Subcutaneous abdominal adipose tissue (tissue), 5 donors: ENCODE measurements at regions not wholly inside any gene's neighbourhood (a gene's known extent, or its start where the extent isn't known, plus 50 kb on each side); places are given as distances from the start of the nearest gene placed in this dataset.
"Not testable (repeated sequence)": the region's sequence is repeated elsewhere in the genome, so short reads cannot be mapped to it uniquely, and the experiment has no call there.

Source experiments
- H3K27ac ChIP-seq: one replicate; pipeline ENCODE4 v1.7.0; 2013; ENCODE audit warnings: low read depth, mild to moderate bottlenecking, inconsistent platforms, low read length, moderate library complexity
- H3K27me3 ChIP-seq, 5 donors: one replicate each; pipeline ENCODE4 v1.7.0; 2013; ENCODE audit warnings: low read length in 5 of 5, inconsistent platforms in 1 of 5; ENCODE audit not compliant: control insufficient read depth in 5 of 5, insufficient read depth in 4 of 5
- H3K36me3 ChIP-seq, 5 donors: one replicate each; pipeline ENCODE4 v1.7.0; 2013; ENCODE audit warnings: low read length in 5 of 5; ENCODE audit not compliant: control insufficient read depth in 5 of 5, insufficient read depth in 5 of 5
- H3K4me1 ChIP-seq, 5 donors: one replicate each; pipeline ENCODE4 v1.7.0; 2013; ENCODE audit warnings: low read length in 5 of 5, mild to moderate bottlenecking in 3 of 5, moderate library complexity in 1 of 5; ENCODE audit not compliant: control insufficient read depth in 5 of 5, insufficient read depth in 5 of 5
- H3K4me3 ChIP-seq, 5 donors: one replicate each; pipeline ENCODE4 v1.7.0; 2013; ENCODE audit warnings: low read length in 5 of 5, low read depth in 1 of 5
- H3K9ac ChIP-seq, 5 donors: one replicate each; pipeline ENCODE4 v1.7.0; 2013; ENCODE audit warnings: low read length in 5 of 5, mild to moderate bottlenecking in 4 of 5, moderate library complexity in 3 of 5
- H3K9me3 ChIP-seq, 5 donors: one replicate each; pipeline ENCODE4 v1.7.0; 2013; ENCODE audit warnings: low read length in 5 of 5; ENCODE audit not compliant: control insufficient read depth in 5 of 5
- donor health status: healthy.
- donor health status: healthy.
- donor health status: healthy.
- donor health status: healthy.
- donor health status: healthy.

DNA sequence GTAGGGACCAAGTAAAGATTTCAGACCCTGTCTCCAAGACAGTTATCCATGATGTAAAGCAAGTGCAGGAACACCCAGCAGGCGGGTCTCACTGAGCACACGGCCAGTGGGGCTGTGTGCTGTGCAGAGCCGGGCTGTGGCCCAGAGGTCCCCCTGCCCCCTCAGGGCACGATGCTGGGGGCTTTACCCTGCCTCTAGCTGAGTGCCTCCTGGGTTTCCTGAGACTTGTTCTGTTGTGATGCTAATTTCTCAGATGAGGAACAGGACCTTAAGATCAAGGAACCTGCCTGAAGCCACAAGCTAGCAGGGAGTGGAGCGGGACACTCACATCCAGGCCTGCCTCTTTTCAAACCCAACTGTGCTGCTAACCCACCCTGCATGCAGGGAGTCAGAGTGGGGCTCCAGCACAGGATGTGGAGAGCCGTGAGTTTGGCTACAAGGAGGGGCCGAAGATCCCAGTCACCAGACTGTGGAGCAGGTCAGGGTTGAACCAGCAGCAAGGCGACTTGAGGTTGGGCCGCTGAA, 76.1 kb upstream of the LYZL2 start:
- Histone ChIP-seq H3K4me3 (no peak overlapping the region), H3K27ac (no peak overlapping the region), H3K4me1 (peaks cover 0 to 4% (median 0%) of the 10 kb centered on the region in 5 donors), H3K27me3 (peaks cover 0 to 7% (median under 1%) of the 10 kb centered on the region in 5 donors), H3K9me3 (no peaks in the 10 kb centered on the region), H3K9ac (no peak overlapping the region), H3K36me3 (no peaks in the 10 kb centered on the region)

DNA sequence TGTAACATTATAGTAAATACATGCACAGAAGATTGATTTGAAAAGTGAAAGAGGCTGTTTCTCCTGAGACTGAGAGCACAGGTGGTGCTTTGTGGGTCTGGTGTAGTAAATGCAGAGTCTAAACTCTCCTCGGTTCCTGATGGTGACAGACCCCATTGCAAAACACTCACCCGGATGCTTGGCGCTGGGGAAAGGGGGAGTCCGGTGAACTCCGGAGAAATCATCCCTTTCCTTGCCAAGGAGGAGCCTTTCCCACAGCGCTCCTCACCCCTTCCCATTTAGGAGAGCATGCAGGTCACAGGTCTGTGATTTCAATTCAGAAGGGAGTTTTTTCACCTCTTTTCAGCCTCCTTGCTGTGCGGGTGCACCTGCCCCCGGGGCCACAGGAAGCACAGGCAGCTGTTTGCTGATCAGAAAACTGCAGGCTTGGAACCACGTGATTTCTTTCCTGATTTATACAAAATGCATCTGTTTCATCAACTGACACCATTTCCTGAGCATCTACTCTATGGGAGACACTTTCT, 75.6 kb upstream of the LYZL2 start:
- Histone ChIP-seq H3K4me3 (no peak overlapping the region), H3K36me3 (no peaks in the 10 kb centered on the region), H3K27ac (no peak overlapping the region), H3K4me1 (peaks cover 0 to 4% (median 0%) of the 10 kb centered on the region in 5 donors), H3K27me3 (peaks cover 0 to 7% (median 0%) of the 10 kb centered on the region in 5 donors), H3K9me3 (no peaks in the 10 kb centered on the region), H3K9ac (no peak overlapping the region)

DNA sequence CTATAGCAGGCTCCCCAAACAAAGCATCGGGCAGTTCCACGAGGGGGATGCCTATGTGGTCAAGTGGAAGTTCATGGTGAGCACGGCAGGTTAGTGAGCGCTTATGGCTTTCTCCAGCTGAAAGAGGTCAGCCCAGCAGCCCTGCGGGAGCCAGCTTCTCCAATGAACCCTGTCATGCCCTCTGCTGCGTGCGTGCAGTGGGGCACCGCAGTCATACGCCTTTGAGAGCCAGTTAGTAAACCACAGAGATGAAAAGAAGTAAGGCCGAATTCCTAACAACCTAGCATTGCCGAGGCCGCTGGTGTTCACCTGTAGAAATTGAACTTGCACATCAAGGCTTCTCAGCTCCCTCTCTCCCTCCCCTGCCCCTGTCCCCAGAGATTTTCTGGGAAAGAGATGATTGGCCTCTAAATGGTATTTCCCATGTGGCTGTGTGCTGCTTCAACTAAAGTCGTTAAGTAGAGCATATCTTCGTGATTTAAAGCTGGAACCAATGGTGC, 75.1 kb upstream of the LYZL2 start:
- H3K27ac ChIP-seq, H3K4me3 ChIP-seq, H3K36me3 ChIP-seq, H3K9me3 ChIP-seq, H3K27me3 ChIP-seq, H3K4me1 ChIP-seq, H3K9ac ChIP-seq: not testable (repeated sequence)

DNA sequence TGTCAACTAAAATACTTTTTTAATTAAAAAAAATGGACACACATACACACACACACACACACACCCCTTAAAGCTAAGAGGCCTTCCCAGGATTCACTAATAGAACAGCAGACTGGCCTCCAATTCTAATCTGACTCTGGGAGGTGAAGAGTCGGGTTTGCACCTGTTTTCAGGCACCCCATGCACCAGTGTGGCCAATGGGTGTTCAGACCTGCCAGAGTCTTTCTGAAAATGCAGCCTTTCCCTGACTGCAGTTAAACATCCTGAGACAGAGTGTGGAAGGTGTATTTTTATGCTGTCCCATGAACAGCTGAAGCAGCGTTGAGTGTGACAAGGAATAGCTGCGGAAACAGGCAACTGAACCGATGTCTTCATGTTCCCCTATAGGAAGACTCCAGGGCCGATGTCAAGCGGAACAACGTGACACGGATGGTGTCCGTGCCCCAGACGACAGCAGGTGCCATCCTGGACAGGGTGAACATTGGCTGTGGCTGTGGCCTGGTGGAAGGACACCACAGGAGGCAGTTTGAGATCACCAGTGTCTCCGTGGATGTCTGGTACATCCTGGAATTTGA, 74.6 kb upstream of the LYZL2 start:
- Histone ChIP-seq H3K4me3 (no peak overlapping the region), H3K4me1 (peaks cover 0 to 4% (median 0%) of the 10 kb centered on the region in 5 donors), H3K9me3 (no peaks in the 10 kb centered on the region), H3K27ac (no peak overlapping the region), H3K9ac (no peak overlapping the region), H3K36me3 (no peaks in the 10 kb centered on the region), H3K27me3 (peaks cover 0 to 7% (median 0%) of the 10 kb centered on the region in 5 donors)

DNA sequence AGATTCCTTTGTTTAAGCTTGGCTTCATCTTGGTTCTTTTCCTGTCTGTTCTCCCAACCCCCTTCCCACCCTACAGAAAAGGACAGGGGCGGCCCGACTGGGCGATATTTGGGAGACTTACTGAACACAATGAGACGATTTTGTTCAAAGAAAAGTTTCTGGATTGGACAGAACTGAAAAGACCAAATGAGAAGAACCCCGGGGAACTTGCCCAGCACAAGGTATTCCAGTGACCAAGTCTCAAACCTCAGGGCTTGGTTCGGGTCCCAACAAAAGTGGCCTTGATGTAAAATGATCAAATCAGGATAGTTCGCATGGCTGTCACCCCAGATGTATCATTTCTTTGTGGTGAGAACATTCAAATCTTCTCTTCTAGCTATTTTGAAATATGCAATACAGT, 73.9 kb upstream of the LYZL2 start:
- not testable (repeated sequence) for H3K27me3 ChIP-seq, H3K9me3 ChIP-seq, H3K9ac ChIP-seq, H3K27ac ChIP-seq, H3K4me3 ChIP-seq, H3K4me1 ChIP-seq, H3K36me3 ChIP-seq

DNA sequence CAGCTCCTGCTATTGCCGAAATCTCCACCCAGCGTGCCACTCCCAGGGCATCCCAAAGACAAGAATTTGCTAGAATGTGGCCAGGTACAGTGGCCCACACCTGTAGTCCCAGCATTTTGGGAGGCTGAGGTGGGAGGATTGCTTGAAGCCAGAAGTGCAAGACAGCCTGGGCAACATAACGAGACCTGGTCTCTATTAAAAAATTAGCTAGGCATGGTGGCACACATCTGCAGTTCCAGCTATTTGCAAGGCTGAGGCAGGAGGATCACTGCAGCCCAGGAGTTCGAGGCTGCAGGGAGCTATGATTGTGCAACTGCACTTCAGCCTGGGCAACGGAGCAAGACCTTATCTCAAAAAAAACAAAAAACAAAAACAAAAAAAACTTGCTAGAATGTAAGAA, 73.3 kb upstream of the LYZL2 start:
- H3K27me3 ChIP-seq, result peaks cover 0 to 7% (median 0%) of the 10 kb centered on the region in 5 donors
- H3K9ac ChIP-seq, result no peak overlapping the region
- H3K4me1 ChIP-seq, result peaks cover 0 to 4% (median 0%) of the 10 kb centered on the region in 5 donors
- H3K9me3 ChIP-seq, result no peaks in the 10 kb centered on the region
- H3K27ac ChIP-seq, result no peak overlapping the region
- no peak overlapping the region for H3K4me3 ChIP-seq
- no peaks in the 10 kb centered on the region for H3K36me3 ChIP-seq

DNA sequence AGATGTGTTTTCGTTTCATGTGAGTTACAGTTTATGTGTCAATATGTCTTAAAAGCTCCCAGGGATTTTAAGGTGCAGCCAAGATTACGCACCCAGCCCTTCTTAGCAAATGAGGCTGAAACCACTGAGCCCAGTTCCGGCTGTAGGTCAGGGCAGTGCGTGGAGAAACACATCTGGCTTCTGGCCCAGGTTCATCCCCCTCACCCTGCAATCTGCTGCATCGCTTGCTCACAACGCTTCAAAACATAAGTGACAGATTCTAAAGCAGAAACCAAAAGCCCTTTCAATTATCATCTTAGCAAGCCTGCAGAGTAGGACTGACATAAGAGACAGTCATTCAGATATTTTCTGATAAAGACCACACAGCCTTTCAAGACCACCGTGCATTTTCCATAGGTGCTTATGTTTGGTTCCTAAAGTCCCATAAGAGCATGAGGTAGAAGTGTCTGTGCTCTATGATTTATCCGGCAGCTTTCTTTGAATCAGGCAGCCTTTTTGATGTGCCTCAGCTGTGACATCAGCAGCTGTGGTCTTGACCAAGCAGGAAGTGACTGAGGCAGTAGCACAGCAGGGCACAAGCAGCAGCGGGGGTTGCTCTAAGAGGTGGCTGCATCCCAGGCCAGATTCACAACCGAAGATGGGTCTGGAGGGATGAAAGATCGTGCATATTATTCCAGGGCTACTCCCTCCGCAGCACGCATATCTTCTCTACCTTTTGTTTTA, 72.1 kb upstream of the LYZL2 start:
- Histone ChIP-seq H3K9ac (no peak overlapping the region), H3K27ac (no peak overlapping the region), H3K9me3 (no peaks in the 10 kb centered on the region), H3K27me3 (peaks cover 0 to 7% (median 0%) of the 10 kb centered on the region in 5 donors), H3K4me1 (peaks cover 0 to 4% (median 0%) of the 10 kb centered on the region in 5 donors), H3K36me3 (no peaks in the 10 kb centered on the region), H3K4me3 (no peak overlapping the region)

DNA sequence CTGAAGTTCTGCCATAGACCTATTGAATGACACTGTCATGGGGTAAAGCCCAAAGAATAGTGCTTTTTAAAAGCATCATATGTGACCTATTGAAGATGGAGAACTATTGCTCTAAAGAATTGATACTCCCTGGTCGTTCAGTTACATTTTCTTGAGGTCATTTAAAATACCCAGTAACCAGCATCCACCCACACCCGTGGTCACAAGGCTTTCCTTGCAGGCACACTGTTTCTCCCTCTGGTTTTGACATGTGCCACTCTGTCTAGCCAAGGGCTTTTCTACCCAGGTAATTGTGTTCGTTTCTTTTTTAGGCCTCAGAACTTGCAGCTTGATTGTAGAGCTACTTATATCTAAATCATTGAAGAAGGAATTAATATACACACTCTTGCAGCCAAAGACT, 68.3 kb upstream of the LYZL2 start:
- Histone ChIP-seq H3K4me3 (no peak overlapping the region), H3K36me3 (no peaks in the 10 kb centered on the region), H3K9ac (no peak overlapping the region), H3K9me3 (no peaks in the 10 kb centered on the region), H3K4me1 (peaks cover 0 to 4% (median 0%) of the 10 kb centered on the region in 5 donors), H3K27me3 (peaks cover 0 to 2% (median 0%) of the 10 kb centered on the region in 5 donors), H3K27ac (no peak overlapping the region)

DNA sequence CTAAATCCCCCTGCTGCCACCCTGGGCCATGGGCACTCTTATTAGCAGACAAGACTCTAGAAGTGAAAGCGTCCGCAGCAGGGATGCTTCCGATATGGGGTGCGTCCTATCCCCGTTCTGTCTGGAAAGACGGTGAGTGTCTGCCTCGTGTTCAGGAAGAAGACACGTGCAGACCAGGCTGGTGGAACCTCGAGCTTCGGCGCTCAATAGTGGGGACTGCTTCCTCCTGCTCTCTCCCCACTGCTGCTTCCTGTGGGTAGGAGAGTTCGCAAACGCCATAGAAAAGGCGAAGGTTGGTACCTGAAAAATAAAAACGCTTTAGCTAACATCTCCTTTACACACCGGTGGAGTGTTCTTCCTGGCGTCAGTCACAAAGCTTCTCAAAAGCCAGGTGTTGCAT, 67.7 kb upstream of the LYZL2 start:
- not testable (repeated sequence) for H3K4me1 ChIP-seq, H3K27me3 ChIP-seq, H3K9ac ChIP-seq, H3K36me3 ChIP-seq, H3K4me3 ChIP-seq, H3K27ac ChIP-seq, H3K9me3 ChIP-seq
